HG02798 (cell line): ENCODE measurements at regions not wholly inside any gene's neighbourhood (a gene's known extent, or its start where the extent isn't known, plus 50 kb on each side); places are given as distances from the start of the nearest gene placed in this dataset.

ENCODE experiments used
- ATAC-seq: cut with Tn5 transposase; IDR thresholded peaks from one replicate; pipeline ENCODE4 v1.9.1; 2021; ENCODE audit warnings: mild to moderate bottlenecking; ENCODE audit not compliant: unreplicated experiment, poor library complexity

- ATAC-seq: no peak
Observed at GRCh38 chr3:74510261-74510818, 104.1 kb downstream of the CNTN3 start.

- no peak for ATAC-seq
Observed at GRCh38 chr3:74507691-74508090, 106.8 kb downstream of the CNTN3 start.

GRCh38 chr3:74506246-74506645 lies 108.2 kb downstream of the CNTN3 start:
- ATAC-seq: no peak

GRCh38 chr3:74501007-74501406 lies 113.5 kb downstream of the CNTN3 start:
- no peak for ATAC-seq

- no peak for ATAC-seq
Observed at GRCh38 chr3:74500257-74500656, 114.2 kb downstream of the CNTN3 start.

GRCh38 chr3:74491874-74492273 lies 122.6 kb downstream of the CNTN3 start:
- ATAC-seq: no peak

- no peak for ATAC-seq
Observed at GRCh38 chr3:74489050-74489792, 125.2 kb downstream of the CNTN3 start.

- no peak for ATAC-seq
Observed at GRCh38 chr3:74479915-74480314, 134.5 kb downstream of the CNTN3 start.

GRCh38 chr3:74470313-74470712 lies 144.1 kb downstream of the CNTN3 start:
- ATAC-seq: no peak

GRCh38 chr3:74469713-74470112 lies 144.7 kb downstream of the CNTN3 start:
- ATAC-seq: no peak

GRCh38 chr3:74469151-74469550 lies 145.3 kb downstream of the CNTN3 start:
- ATAC-seq: no peak

- no peak for ATAC-seq
Observed at GRCh38 chr3:74465715-74466410, 148.6 kb downstream of the CNTN3 start.

GRCh38 chr3:74463515-74463914 lies 150.9 kb downstream of the CNTN3 start:
- ATAC-seq: no peak

- no peak for ATAC-seq
Observed at GRCh38 chr3:74456166-74456565, 158.3 kb downstream of the CNTN3 start.

- no peak for ATAC-seq
Observed at GRCh38 chr3:74447221-74447620, 167.2 kb downstream of the CNTN3 start.

GRCh38 chr3:74445541-74445940 lies 168.9 kb downstream of the CNTN3 start:
- ATAC-seq: no peak

- no peak for ATAC-seq
Observed at GRCh38 chr3:74443102-74443501, 171.4 kb downstream of the CNTN3 start.

- ATAC-seq: no peak
Observed at GRCh38 chr3:74442683-74443082, 171.8 kb downstream of the CNTN3 start.

GRCh38 chr3:74442068-74442467 lies 172.4 kb downstream of the CNTN3 start:
- ATAC-seq: no peak

- ATAC-seq: no peak
Observed at GRCh38 chr3:74436184-74436583, 178.3 kb downstream of the CNTN3 start.

GRCh38 chr3:74435631-74436030 lies 178.8 kb downstream of the CNTN3 start:
- no peak for ATAC-seq

- no peak for ATAC-seq
Observed at GRCh38 chr3:74434406-74434805, 180.1 kb downstream of the CNTN3 start.
